Gastroesophageal sphincter (tissue), 3 donors: ENCODE measurements at regions not wholly inside any gene's neighbourhood (a gene's known extent, or its start where the extent isn't known, plus 50 kb on each side); places are given as distances from the start of the nearest gene placed in this dataset.

Experiments used
- CTCF ChIP-seq, 4 experiments: fragments of 200-600 bp in 2 of 4; fragments of 450-650 bp in 2 of 4; sonication (generic) in 1 of 4; IDR thresholded peaks; one replicate each; pipeline ENCODE4 v1.5.1; 2017 to 2019; ENCODE audit warnings: antibody characterized with exemption in 4 of 4, mild to moderate bottlenecking in 2 of 4, moderate library complexity in 2 of 4
- POLR2A ChIP-seq, 2 donors: fragments of 450-650 bp; IDR thresholded peaks; one replicate each; pipeline ENCODE4 v1.6.1; 2017; ENCODE audit warnings: antibody characterized with exemption in 2 of 2, mild to moderate bottlenecking in 2 of 2, moderate library complexity in 1 of 2

- TF ChIP-seq CTCF (IDR thresholded peaks at IDR 0.05) (no peak), POLR2A (IDR thresholded peaks at IDR 0.05) (no peak)
Observed at GRCh38 chr17:52740006-52740405, 581.5 kb upstream of the CA10 start.
